A673 (cell line): ENCODE measurements at regions not wholly inside any gene's neighbourhood (a gene's known extent, or its start where the extent isn't known, plus 50 kb on each side); places are given as distances from the start of the nearest gene placed in this dataset.

ENCODE experiments used
- BruUV-seq: library from RNA; stranded (reverse); fragments of 400-500 nt; replicated peaks from 2 replicates; lab custom pipeline; 2021; lab: Mats Ljungman, UMichigan
- CTCF ChIA-PET: fragments of 300-600 bp; sonication (Branson Sonifier 250); formaldehyde crosslinking; loops from one replicate; lab custom pipeline; 2022; ENCODE audit warnings: antibody characterized with exemption; lab: Charles Lee
- POLR2A ChIA-PET: fragments of 300-600 bp; sonication (Branson Sonifier 250); formaldehyde crosslinking; loops from one replicate; lab custom pipeline; 2022; ENCODE audit warnings: antibody characterized with exemption; ENCODE audit not compliant: low non-redundant PET; lab: Charles Lee
- DNase-seq: peaks from one replicate; pipeline ENCODE4 v3.0.0-alpha.2; 2015; ENCODE audit warnings: low spot score
- H3K27ac ChIP-seq: fragments of 200-600 bp; sonication (generic); 2 replicates; pipeline ENCODE4 v1.5.1; 2016; ENCODE audit warnings: mixed run types, low read depth, mild to moderate bottlenecking, mixed read lengths, antibody characterized with exemption, low read length; ENCODE audit not compliant: poor library complexity, severe bottlenecking
- H3K27me3 ChIP-seq: fragments of 200-600 bp; sonication (generic); replicated peaks from 2 replicates; pipeline ENCODE4 v1.6.1; 2017; ENCODE audit warnings: mixed run types, low read depth, mild to moderate bottlenecking, mixed read lengths, antibody characterized with exemption, low read length; ENCODE audit not compliant: insufficient read depth, poor library complexity
- H3K36me3 ChIP-seq: fragments of 200-600 bp; sonication (generic); 2 replicates; pipeline ENCODE4 v1.6.1; 2016; ENCODE audit warnings: mixed run types, mild to moderate bottlenecking, mixed read lengths, antibody characterized with exemption, low read length; ENCODE audit not compliant: insufficient read depth, poor library complexity, severe bottlenecking
- H3K4me1 ChIP-seq: fragments of 200-600 bp; sonication (generic); 2 replicates; pipeline ENCODE4 v1.6.1; 2017; ENCODE audit warnings: mixed run types, mild to moderate bottlenecking, mixed read lengths, antibody characterized with exemption, low read length; ENCODE audit not compliant: insufficient read depth, poor library complexity, severe bottlenecking
- H3K4me3 ChIP-seq: fragments of 200-600 bp; sonication (generic); 2 replicates; pipeline ENCODE4 v1.5.1; 2016; ENCODE audit warnings: low read depth, mixed run types, mild to moderate bottlenecking, mixed read lengths, low read length; ENCODE audit not compliant: poor library complexity, severe bottlenecking
- H3K9me3 ChIP-seq: fragments of 200-600 bp; sonication (generic); 2 replicates; pipeline ENCODE4 v1.6.1; 2016; ENCODE audit warnings: mixed run types, low read depth, mild to moderate bottlenecking, mixed read lengths, antibody characterized with exemption, low read length; ENCODE audit not compliant: poor library complexity, severe bottlenecking
- EZH2 ChIP-seq: fragments of 200-600 bp; sonication (generic); IDR thresholded peaks from 2 replicates; pipeline ENCODE4 v1.6.1; 2017; ENCODE audit warnings: borderline replicate concordance, low read depth, mild to moderate bottlenecking, mixed read lengths, antibody characterized with exemption, low read length; ENCODE audit not compliant: poor library complexity, severe bottlenecking
- intact Hi-C: fragments of 100-400 bp; cut with micrococcal nuclease; formaldehyde crosslinking; loops from one replicate; pipeline ENCODE4 v1.10.0; 2022; ENCODE audit not compliant: unreplicated experiment
- TF ChIP-seq, protein P1 (sequence below): fragments of 300-800, 200-600 bp; sonication (generic); conservative IDR thresholded peaks from 2 replicates; pipeline ENCODE4 v1.5.1; 2017; ENCODE audit warnings: low read depth, mild to moderate bottlenecking, antibody characterized with exemption, low read length, moderate library complexity, mixed read lengths

DNA sequence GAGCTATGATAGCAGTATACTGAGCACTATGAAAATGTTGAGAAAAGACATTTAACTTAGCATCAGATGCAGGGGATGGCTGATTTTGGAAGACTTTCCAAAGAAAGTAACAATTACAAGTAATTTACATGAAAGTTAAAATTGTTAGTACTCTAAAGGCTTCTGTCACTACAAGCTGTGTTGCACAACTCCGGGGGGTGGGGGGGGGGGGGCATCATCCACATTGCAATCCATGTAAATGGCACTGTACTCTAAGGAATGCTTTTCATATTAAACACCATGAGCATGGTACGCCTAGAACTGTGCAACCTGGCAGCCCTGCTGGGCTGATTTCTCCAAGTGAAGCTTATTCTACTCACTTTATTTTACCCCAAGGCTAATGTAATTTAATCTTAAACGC, 363.4 kb downstream of the TMA16 start:
- Histone ChIP-seq H3K27ac (no peak overlapping the region), H3K27me3 (no peaks in the 10 kb centered on the region), H3K36me3 (no peaks in the 10 kb centered on the region), H3K4me1 (no peaks in the 10 kb centered on the region), H3K9me3 (no peaks in the 10 kb centered on the region), H3K4me3 (no peak overlapping the region)
- BruUV-seq = no TSS peak
- POLR2A ChIA-PET = no interaction called here
- intact Hi-C loops = no loop called here
- CTCF ChIA-PET = no interaction called here
- no peak for TF ChIP-seq EZH2
- TF ChIP-seq, protein P1, sequence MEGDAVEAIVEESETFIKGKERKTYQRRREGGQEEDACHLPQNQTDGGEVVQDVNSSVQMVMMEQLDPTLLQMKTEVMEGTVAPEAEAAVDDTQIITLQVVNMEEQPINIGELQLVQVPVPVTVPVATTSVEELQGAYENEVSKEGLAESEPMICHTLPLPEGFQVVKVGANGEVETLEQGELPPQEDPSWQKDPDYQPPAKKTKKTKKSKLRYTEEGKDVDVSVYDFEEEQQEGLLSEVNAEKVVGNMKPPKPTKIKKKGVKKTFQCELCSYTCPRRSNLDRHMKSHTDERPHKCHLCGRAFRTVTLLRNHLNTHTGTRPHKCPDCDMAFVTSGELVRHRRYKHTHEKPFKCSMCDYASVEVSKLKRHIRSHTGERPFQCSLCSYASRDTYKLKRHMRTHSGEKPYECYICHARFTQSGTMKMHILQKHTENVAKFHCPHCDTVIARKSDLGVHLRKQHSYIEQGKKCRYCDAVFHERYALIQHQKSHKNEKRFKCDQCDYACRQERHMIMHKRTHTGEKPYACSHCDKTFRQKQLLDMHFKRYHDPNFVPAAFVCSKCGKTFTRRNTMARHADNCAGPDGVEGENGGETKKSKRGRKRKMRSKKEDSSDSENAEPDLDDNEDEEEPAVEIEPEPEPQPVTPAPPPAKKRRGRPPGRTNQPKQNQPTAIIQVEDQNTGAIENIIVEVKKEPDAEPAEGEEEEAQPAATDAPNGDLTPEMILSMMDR = no peak
- no peak for DNase-seq

DNA sequence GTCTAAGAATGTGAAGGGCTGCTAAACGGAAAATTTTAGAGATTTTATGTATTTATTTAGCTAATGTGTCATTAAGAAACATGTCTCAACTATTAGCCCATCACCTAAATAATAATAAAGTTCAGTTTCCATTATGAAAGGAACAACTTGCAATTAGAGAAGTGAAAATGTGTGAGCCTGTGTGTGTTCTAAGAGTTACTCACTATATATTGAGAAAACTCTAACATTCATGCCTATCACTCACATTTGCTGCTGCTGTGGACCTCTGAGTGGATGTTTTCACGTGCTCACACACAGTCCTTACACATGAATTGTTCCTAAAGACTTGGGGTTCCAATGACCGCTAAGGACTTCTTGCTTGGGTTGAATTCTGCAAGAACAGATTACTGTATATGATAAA, 364.0 kb downstream of the TMA16 start:
- CTCF ChIA-PET = no interaction called here
- H3K27me3 ChIP-seq = no peaks in the 10 kb centered on the region
- no peaks in the 10 kb centered on the region for H3K36me3 ChIP-seq
- no peaks in the 10 kb centered on the region for H3K4me1 ChIP-seq
- TF ChIP-seq, protein P1 = no peak
- intact Hi-C loops = no loop called here
- H3K9me3 ChIP-seq = no peaks in the 10 kb centered on the region
- no peak for DNase-seq
- H3K27ac ChIP-seq = no peak overlapping the region
- no peak overlapping the region for H3K4me3 ChIP-seq
- POLR2A ChIA-PET = no interaction called here
- BruUV-seq = no TSS peak

DNA sequence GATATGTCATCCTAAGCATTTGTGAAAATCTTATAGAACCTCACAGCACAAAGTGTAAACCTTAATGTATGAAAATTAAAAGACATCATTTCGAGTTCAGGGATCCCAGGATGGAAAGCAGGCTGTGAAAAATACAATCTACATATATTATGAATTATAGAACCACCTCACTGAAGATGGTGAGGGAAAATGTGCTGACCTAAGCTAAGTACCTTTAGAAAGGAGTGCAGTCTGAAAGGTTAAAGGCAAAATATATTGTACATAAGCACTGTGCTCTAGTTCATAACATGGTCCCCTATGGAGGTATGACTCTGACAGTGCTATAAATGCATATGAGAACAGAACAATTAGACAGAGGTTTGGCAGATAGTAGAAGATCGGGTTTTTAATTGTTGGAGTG, 368.6 kb downstream of the TMA16 start:
- CTCF ChIA-PET = no interaction called here
- H3K4me3 ChIP-seq = no peak overlapping the region
- H3K4me1 ChIP-seq = no peaks in the 10 kb centered on the region
- POLR2A ChIA-PET = no interaction called here
- H3K27ac ChIP-seq = no peak overlapping the region
- DNase-seq = no peak
- BruUV-seq = no TSS peak
- H3K9me3 ChIP-seq = no peaks in the 10 kb centered on the region
- H3K36me3 ChIP-seq = no peaks in the 10 kb centered on the region
- intact Hi-C loops = no loop called here
- no peak for TF ChIP-seq EZH2
- TF ChIP-seq, protein P1 = no peak
- no peaks in the 10 kb centered on the region for H3K27me3 ChIP-seq
